HG03354 (cell line): ENCODE measurements at regions not wholly inside any gene's neighbourhood (a gene's known extent, or its start where the extent isn't known, plus 50 kb on each side); places are given as distances from the start of the nearest gene placed in this dataset.
A peak's percentile ranks its signal among the peaks of the same experiment; 100 is the strongest.

Source experiments
- ATAC-seq: cut with Tn5 transposase; IDR thresholded peaks from one replicate; pipeline ENCODE4 v1.9.1; 2021; ENCODE audit warnings: mild to moderate bottlenecking; ENCODE audit not compliant: unreplicated experiment, poor library complexity, severe bottlenecking

DNA sequence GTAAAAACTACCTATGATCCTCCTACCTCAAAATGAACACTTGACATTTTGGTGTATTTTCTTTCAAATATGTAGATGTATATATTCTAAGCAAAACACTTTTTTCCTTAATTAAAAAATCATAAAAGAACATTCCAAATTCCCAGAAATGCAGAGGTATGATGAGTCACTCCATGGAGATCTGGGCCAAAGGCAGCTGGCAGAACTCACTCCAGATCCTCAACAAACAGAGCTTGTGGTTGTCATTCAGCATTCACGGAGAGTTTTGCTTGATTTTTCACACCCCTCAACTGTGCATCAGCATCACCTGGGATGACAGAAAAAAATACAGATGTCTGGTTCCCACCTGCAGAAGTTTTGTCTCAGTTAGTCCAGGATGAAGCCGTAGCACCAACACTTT lies 144.6 kb downstream of the KIT start:
- ATAC-seq: no peak

DNA sequence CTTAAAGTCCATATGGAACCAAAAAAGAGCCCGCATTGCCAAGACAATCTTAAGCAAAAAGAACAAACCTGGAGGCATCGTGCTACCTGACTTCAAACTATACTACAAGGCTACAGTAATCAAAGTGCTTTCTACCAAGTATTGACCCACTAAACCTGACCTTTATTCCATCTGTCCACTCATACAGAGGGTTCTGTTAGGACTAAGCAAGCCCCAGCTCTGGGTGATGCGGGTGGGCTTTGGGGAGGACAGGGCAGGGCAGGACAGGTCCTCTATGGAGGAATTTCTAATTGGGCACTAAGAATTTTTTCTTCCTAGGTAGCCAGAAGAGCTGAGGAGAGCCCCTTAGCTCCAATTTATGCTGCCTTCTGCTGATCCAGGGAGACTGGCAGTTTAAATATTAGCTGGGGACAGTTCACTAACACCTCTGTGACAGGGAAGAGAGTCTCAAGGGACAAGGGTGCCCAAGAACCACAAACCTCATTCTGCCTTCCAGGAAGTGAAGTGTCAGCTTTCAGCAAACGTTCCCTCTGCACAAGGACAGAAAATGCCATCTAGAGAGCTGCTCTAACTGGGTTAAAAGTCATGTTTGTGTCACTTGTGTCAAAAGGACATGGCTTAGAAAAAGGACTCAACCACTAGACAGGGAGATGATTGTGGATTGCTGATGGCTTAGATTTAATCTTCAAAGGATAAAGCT lies 143.2 kb downstream of the KIT start:
- ATAC-seq: peak; percentile 90

DNA sequence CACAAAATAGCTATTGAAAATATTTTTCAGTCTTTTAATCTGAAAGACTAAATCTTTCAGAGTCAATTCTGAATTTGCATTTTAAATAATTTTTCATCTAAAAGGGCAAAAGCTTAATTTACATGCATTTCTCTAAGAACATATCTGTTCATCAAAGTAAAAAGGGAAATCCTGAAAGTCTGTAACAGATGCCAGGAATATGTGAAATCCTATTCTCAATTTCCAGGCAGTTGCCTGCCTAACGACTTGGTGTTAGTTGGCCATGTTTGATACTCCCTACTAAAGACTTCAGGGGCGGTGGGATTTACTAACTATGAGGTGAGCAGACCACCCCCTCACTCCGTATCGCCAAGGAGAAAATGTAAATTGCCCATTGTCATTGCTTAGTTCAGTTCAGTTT lies 136.8 kb downstream of the KIT start:
- ATAC-seq: no peak

DNA sequence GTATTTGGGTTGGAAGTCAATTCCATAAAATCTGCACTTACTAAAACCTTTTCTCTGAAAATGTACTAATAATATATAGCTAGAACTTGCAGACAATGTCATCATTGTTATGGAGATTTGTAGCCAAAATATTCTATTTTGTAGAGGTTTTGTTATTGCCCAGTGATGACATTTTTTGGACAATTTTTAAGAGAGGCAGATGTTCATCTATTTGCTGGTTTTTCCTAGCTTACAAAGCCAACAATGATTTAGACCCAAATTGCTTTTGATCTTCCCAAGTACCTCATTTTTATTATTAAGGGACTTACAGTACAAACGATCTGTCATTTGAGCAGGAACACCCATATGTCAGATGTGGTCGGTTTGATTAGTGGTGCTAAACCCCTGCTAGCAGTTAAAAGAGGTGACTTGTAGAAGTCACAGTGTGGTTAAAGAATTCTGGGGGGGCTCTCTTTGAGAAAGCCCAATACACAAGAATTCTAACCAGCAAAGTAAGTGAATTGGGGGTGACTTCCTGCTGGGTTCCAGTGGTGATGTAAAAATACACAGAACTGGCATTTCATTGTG lies 136.2 kb downstream of the KIT start:
- no peak for ATAC-seq
